ENCODE measurements at regions not wholly inside any gene's neighbourhood (a gene's known extent, or its start where the extent isn't known, plus 50 kb on each side); places are given as distances from the start of the nearest gene placed in this dataset.
"Not testable (repeated sequence)": the region's sequence is repeated elsewhere in the genome, so short reads cannot be mapped to it uniquely, and the experiment has no call there.

GRCh38 chr3:88508818-88509217 lies 359.1 kb downstream of the C3orf38 start:
- TF ChIP-seq CTCF (IDR thresholded peaks at IDR 0.05; ENCODE audit: poor library complexity, severe bottlenecking); EZH2 (IDR thresholded peaks at IDR 0.05; ENCODE audit: borderline replicate concordance, insufficient read depth, low read length, poor library complexity, severe bottlenecking); TAF1 (IDR thresholded peaks at IDR 0.05; ENCODE audit: low read depth): not testable (repeated sequence)

All from neural cell (in vitro differentiated cells).